H9 (cell line): ENCODE measurements at regions not wholly inside any gene's neighbourhood (a gene's known extent, or its start where the extent isn't known, plus 50 kb on each side); places are given as distances from the start of the nearest gene placed in this dataset.
A peak's percentile ranks its signal among the peaks of the same experiment; 100 is the strongest.

Experiments
- DNase-seq: peaks from one replicate; pipeline ENCODE4 v3.0.0-alpha.2; 2017
- H2AFZ ChIP-seq: one replicate; pipeline ENCODE4 v1.6.1; 2013; ENCODE audit warnings: mild to moderate bottlenecking, low read length, control low read depth, moderate library complexity
- H2AK5ac ChIP-seq: 2 replicates; pipeline ENCODE4 v1.6.1; 2013; ENCODE audit warnings: low read length, control low read depth, mixed read lengths; ENCODE audit not compliant: insufficient read length
- H2BK120ac ChIP-seq: one replicate; pipeline ENCODE4 v1.6.1; 2013; ENCODE audit warnings: low read depth, mild to moderate bottlenecking, low read length, control low read depth, inconsistent platforms; ENCODE audit not compliant: poor library complexity, severe bottlenecking
- H2BK12ac ChIP-seq: 2 replicates; pipeline ENCODE4 v1.6.1; 2013; ENCODE audit warnings: low read length, control low read depth, mixed read lengths, low read depth; ENCODE audit not compliant: insufficient read length
- H2BK15ac ChIP-seq: 2 replicates; pipeline ENCODE4 v1.6.1; 2013; ENCODE audit warnings: low read depth, low read length, control low read depth
- H2BK20ac ChIP-seq: one replicate; pipeline ENCODE4 v1.6.1; 2013; ENCODE audit warnings: low read depth, mild to moderate bottlenecking, low read length, control low read depth, inconsistent platforms; ENCODE audit not compliant: poor library complexity, severe bottlenecking
- H2BK5ac ChIP-seq: 2 replicates; pipeline ENCODE4 v1.6.1; 2013; ENCODE audit warnings: low read length, control low read depth, mixed read lengths; ENCODE audit not compliant: insufficient read length
- H3K14ac ChIP-seq: 2 replicates; pipeline ENCODE4 v1.6.1; 2013; ENCODE audit warnings: low read length, control low read depth; ENCODE audit not compliant: insufficient read depth
- H3K18ac ChIP-seq: 2 replicates; pipeline ENCODE4 v1.6.1; 2013; ENCODE audit warnings: low read depth, mild to moderate bottlenecking, mixed read lengths, low read length, control low read depth; ENCODE audit not compliant: insufficient read length
- H3K23ac ChIP-seq: 2 replicates; pipeline ENCODE4 v1.6.1; 2013; ENCODE audit warnings: low read length, control low read depth, mixed read lengths, low read depth; ENCODE audit not compliant: insufficient read length
- H3K23me2 ChIP-seq: 2 replicates; pipeline ENCODE4 v1.6.1; 2013; ENCODE audit warnings: low read depth, mild to moderate bottlenecking, mixed read lengths, low read length, control low read depth; ENCODE audit not compliant: insufficient read length, poor library complexity, severe bottlenecking
- H3K27ac ChIP-seq: 2 replicates; pipeline ENCODE4 v1.5.1; 2013; ENCODE audit warnings: low read length, control low read depth, mixed read lengths, low read depth; ENCODE audit not compliant: insufficient read length
- H3K27me3 ChIP-seq: 2 replicates; pipeline ENCODE4 v1.6.1; 2013; ENCODE audit warnings: low read length, control low read depth, inconsistent platforms; ENCODE audit not compliant: insufficient read depth
- H3K4ac ChIP-seq: 2 replicates; pipeline ENCODE4 v1.6.1; 2013; ENCODE audit warnings: low read depth, mild to moderate bottlenecking, control low read depth, inconsistent platforms, low read length, moderate library complexity
- H3K4me1 ChIP-seq: 2 replicates; pipeline ENCODE4 v1.6.1; 2013; ENCODE audit warnings: low read length, control low read depth, inconsistent platforms; ENCODE audit not compliant: insufficient read depth
- H3K4me2 ChIP-seq: 2 replicates; pipeline ENCODE4 v1.6.1; 2013; ENCODE audit warnings: low read length, control low read depth, mixed read lengths; ENCODE audit not compliant: insufficient read length, insufficient read depth
- H3K56ac ChIP-seq: 2 replicates; pipeline ENCODE4 v1.6.1; 2013; ENCODE audit warnings: low read depth, mild to moderate bottlenecking, mixed read lengths, low read length, control low read depth; ENCODE audit not compliant: insufficient read length
- H3K79me1 ChIP-seq: 2 replicates; pipeline ENCODE4 v1.6.1; 2013; ENCODE audit warnings: low read depth, mild to moderate bottlenecking, moderate library complexity, low read length, control low read depth, inconsistent platforms; ENCODE audit not compliant: insufficient read depth, poor library complexity, severe bottlenecking
- H3K79me2 ChIP-seq: 2 replicates; pipeline ENCODE4 v1.6.1; 2013; ENCODE audit warnings: low read length, control low read depth, inconsistent platforms; ENCODE audit not compliant: insufficient read depth
- H3K9ac ChIP-seq: 2 replicates; pipeline ENCODE4 v1.6.1; 2013; ENCODE audit warnings: low read length, control low read depth, mixed read lengths; ENCODE audit not compliant: insufficient read length; ENCODE audit errors: extremely low read depth
- H3K9me3 ChIP-seq: one replicate; pipeline ENCODE4 v1.6.1; 2013; ENCODE audit warnings: low read depth, low read length, inconsistent platforms; ENCODE audit not compliant: control insufficient read depth
- H3T11ph ChIP-seq: one replicate; pipeline ENCODE4 v1.6.1; 2013; ENCODE audit warnings: mild to moderate bottlenecking, low read length, control low read depth, inconsistent platforms
- H4K20me1 ChIP-seq: one replicate; pipeline ENCODE4 v1.6.1; 2013; ENCODE audit not compliant: control insufficient read depth, insufficient read length, insufficient read depth
- H4K5ac ChIP-seq: 2 replicates; pipeline ENCODE4 v1.6.1; 2013; ENCODE audit warnings: low read depth, mild to moderate bottlenecking, mixed read lengths, low read length, control low read depth; ENCODE audit not compliant: insufficient read length
- H4K8ac ChIP-seq: replicated peaks from 2 replicates; pipeline ENCODE4 v1.6.1; 2013; ENCODE audit warnings: low read length, control low read depth, mixed read lengths, low read depth; ENCODE audit not compliant: insufficient read length
- H4K91ac ChIP-seq: 2 replicates; pipeline ENCODE4 v1.6.1; 2013; ENCODE audit warnings: low read depth, mild to moderate bottlenecking, moderate library complexity, mixed read lengths, low read length, control low read depth; ENCODE audit not compliant: insufficient read length
- H3K27ac Mint-ChIP-seq, 3 experiments: 2 replicates in 2 of 3; 3 replicates in 1 of 3; pipeline ENCODE4 v1.8.0; 2020 to 2021; ENCODE audit warnings: mixed read lengths in 3 of 3, mild to moderate bottlenecking in 1 of 3, moderate library complexity in 1 of 3
- H3K27me3 Mint-ChIP-seq: 2 replicates; pipeline ENCODE4 v1.8.0; 2021; ENCODE audit warnings: low read depth, mild to moderate bottlenecking, moderate library complexity, mixed read lengths
- H3K36me3 Mint-ChIP-seq, 3 experiments: 2 replicates in 2 of 3; 3 replicates in 1 of 3; pipeline ENCODE4 v1.8.0; 2020 to 2021; ENCODE audit warnings: low read depth in 3 of 3, mixed read lengths in 3 of 3; ENCODE audit not compliant: insufficient read depth in 1 of 3
- H3K4me1 Mint-ChIP-seq, 2 experiments: 2 replicates each; pipeline ENCODE4 v1.8.0; 2020; ENCODE audit warnings: mixed read lengths in 2 of 2
- H3K4me3 Mint-ChIP-seq, 2 experiments: 2 replicates in 1 of 2; 3 replicates in 1 of 2; pipeline ENCODE4 v1.8.0; 2020 to 2021; ENCODE audit warnings: mild to moderate bottlenecking in 2 of 2, mixed read lengths in 2 of 2, moderate library complexity in 1 of 2
- H3K9me3 Mint-ChIP-seq, 2 experiments: 2 replicates in 1 of 2; 3 replicates in 1 of 2; pipeline ENCODE4 v1.8.0; 2020; ENCODE audit warnings: mild to moderate bottlenecking in 2 of 2, mixed read lengths in 2 of 2, moderate library complexity in 1 of 2
- CTCF ChIP-seq: fragments of 200-600 bp; sonication (generic); conservative IDR thresholded peaks from 3 replicates; pipeline ENCODE4 v1.8.0; 2021; ENCODE audit warnings: antibody characterized with exemption, mild to moderate bottlenecking
- WGBS: extraction: QIAGEN DNeasy Blood & Tissue Kit; methylation state at CpG from one replicate; pipeline ENCODE4 v1.1.7; 2013; ENCODE audit warnings: missing lambda C conversion rate, low lambda C conversion rate, mixed read lengths; ENCODE audit not compliant: insufficient read length; ENCODE audit errors: extremely low coverage; 5-methylcytosine and 5-hydroxymethylcytosine counted together

GRCh38 chr16:47928008-47928407 is 227.8 kb downstream of the ABCC12 start:
- no peak overlapping the region for H3K27ac ChIP-seq
- Mint-ChIP-seq H3K27me3 (no peaks in the 10 kb centered on the region), H3K9me3 (peaks cover 2% of the 10 kb centered on the region in 2 experiments; a peak in 4 of 5 replicates), H3K36me3 (no peaks in the 10 kb centered on the region; a peak in 2 of 7 replicates), H3K4me1 (peaks cover 5 to 7% of the 10 kb centered on the region in 2 experiments; a peak in 3 of 4 replicates), H3K4me3 (no peak overlapping the region), H3K27ac (no peak overlapping the region; a peak in 1 of 7 replicates)
- H3K4ac ChIP-seq, result no peak overlapping the region
- no peak overlapping the region for H3K56ac ChIP-seq
- H3K23ac ChIP-seq, result no peak overlapping the region
- no peak overlapping the region for H2BK20ac ChIP-seq
- no peak overlapping the region for H2AFZ ChIP-seq
- peak; percentile 39 for DNase-seq
- no peak overlapping the region for H3T11ph ChIP-seq
- no peak overlapping the region for H3K9ac ChIP-seq
- no CpG with 5 or more reads among the region's 9 CpGs for WGBS
- no peak overlapping the region for H4K8ac ChIP-seq
- no peak overlapping the region for H4K91ac ChIP-seq
- no peaks in the 10 kb centered on the region for H3K79me2 ChIP-seq
- no peak overlapping the region for H2BK15ac ChIP-seq
- H3K23me2 ChIP-seq, result no peaks in the 10 kb centered on the region
- H2AK5ac ChIP-seq, result no peak overlapping the region
- H3K27me3 ChIP-seq, result no peaks in the 10 kb centered on the region
- H3K4me1 ChIP-seq, result no peaks in the 10 kb centered on the region
- no peaks in the 10 kb centered on the region for H3K9me3 ChIP-seq
- no peak overlapping the region for H3K4me2 ChIP-seq
- H3K79me1 ChIP-seq, result no peaks in the 10 kb centered on the region
- no peak overlapping the region for H3K14ac ChIP-seq
- no peak overlapping the region for H3K18ac ChIP-seq
- no peak overlapping the region for H2BK12ac ChIP-seq
- no peak overlapping the region for H2BK5ac ChIP-seq
- H4K20me1 ChIP-seq, result no peaks in the 10 kb centered on the region
- TF ChIP-seq CTCF, result peak; percentile 25; the same call in 2 of the 3 replicates
- H2BK120ac ChIP-seq, result no peak overlapping the region
- no peak overlapping the region for H4K5ac ChIP-seq
